ENCODE measurements at regions not wholly inside any gene's neighbourhood (a gene's known extent, or its start where the extent isn't known, plus 50 kb on each side); places are given as distances from the start of the nearest gene placed in this dataset.

GRCh38 chr3:25107918-25108617 lies 320.0 kb upstream of the RARB start:
- Histone ChIP-seq H3K27me3 (ENCODE audit: control insufficient read depth, insufficient read depth, low read length) (no peaks in the 10 kb centered on the region), H3K4me3 (ENCODE audit: low read depth in 2 of 2, low read length in 2 of 2) (no peak overlapping the region), H3K4me1 (ENCODE audit: control insufficient read depth, insufficient read depth, low read length) (no peaks in the 10 kb centered on the region), H3K27ac (ENCODE audit: low read length) (no peak overlapping the region), H3K36me3 (ENCODE audit: control insufficient read depth, insufficient read depth, low read length) (no peaks in the 10 kb centered on the region), H3K9me3 (ENCODE audit: control insufficient read depth, insufficient read depth, low read depth, low read length) (no peaks in the 10 kb centered on the region)
- POLR2A ChIA-PET, result no interaction called here
- DNase-seq (ENCODE audit: low read depth, low spot score) (no peak), ATAC-seq (no peak)
- BruUV-seq (replicated peaks), result no TSS peak
- CTCF ChIA-PET, result no interaction called here
- TF ChIP-seq TCF7L2 (IDR thresholded peaks at IDR 0.05; ENCODE audit: low read depth, low read length), result no peak
- TF ChIP-seq POLR2AphosphoS5 (IDR thresholded peaks at IDR 0.05; ENCODE audit: low read depth, low read length), result no peak
- no peak for TF ChIP-seq SIN3A (IDR thresholded peaks at IDR 0.05; ENCODE audit: borderline replicate concordance, insufficient read depth, low read depth, low read length)
- no peak for TF ChIP-seq REST (IDR thresholded peaks at IDR 0.05; ENCODE audit: insufficient read depth in 1 of 2, low read depth in 2 of 2, low read length in 1 of 2)
- TF ChIP-seq CTCF (IDR thresholded peaks at IDR 0.05), result no peak
- in situ Hi-C loops (cut with HindIII; ENCODE audit: low pct_unique_long_range_greater_than_20kb, low sequenced_read_pairs), result no loop called here
- intact Hi-C loops (cut with micrococcal nuclease; ENCODE audit: unreplicated experiment), result no loop called here

- Histone ChIP-seq H3K27me3 (ENCODE audit: control insufficient read depth, insufficient read depth, low read length) (no peaks in the 10 kb centered on the region), H3K36me3 (ENCODE audit: control insufficient read depth, insufficient read depth, low read length) (no peaks in the 10 kb centered on the region), H3K4me1 (ENCODE audit: control insufficient read depth, insufficient read depth, low read length) (no peaks in the 10 kb centered on the region), H3K9me3 (ENCODE audit: control insufficient read depth, insufficient read depth, low read depth, low read length) (no peaks in the 10 kb centered on the region), H3K4me3 (ENCODE audit: low read depth in 2 of 2, low read length in 2 of 2) (no peak overlapping the region), H3K27ac (ENCODE audit: low read length) (no peak overlapping the region)
- no peak for ATAC-seq
- intact Hi-C loops (cut with micrococcal nuclease; ENCODE audit: unreplicated experiment), result no loop called here
- ChIA-PET CTCF (no interaction called here), POLR2A (no interaction called here)
- in situ Hi-C loops (cut with HindIII; ENCODE audit: low pct_unique_long_range_greater_than_20kb, low sequenced_read_pairs), result no loop called here
- BruUV-seq (replicated peaks), result no TSS peak
- TF ChIP-seq SIN3A (IDR thresholded peaks at IDR 0.05; ENCODE audit: borderline replicate concordance, insufficient read depth, low read depth, low read length) (no peak), TCF7L2 (IDR thresholded peaks at IDR 0.05; ENCODE audit: low read depth, low read length) (no peak), REST (IDR thresholded peaks at IDR 0.05; ENCODE audit: insufficient read depth in 1 of 2, low read depth in 2 of 2, low read length in 1 of 2) (no peak), CTCF (IDR thresholded peaks at IDR 0.05) (no peak), POLR2AphosphoS5 (IDR thresholded peaks at IDR 0.05; ENCODE audit: low read depth, low read length) (no peak)
- DNase-seq (ENCODE audit: low read depth, low spot score), result no peak
Measured at GRCh38 chr3:25110642-25111041, 317.4 kb upstream of the RARB start.
